Hepatocyte (in vitro differentiated cells): ENCODE measurements at regions not wholly inside any gene's neighbourhood (a gene's known extent, or its start where the extent isn't known, plus 50 kb on each side); places are given as distances from the start of the nearest gene placed in this dataset.

Experiments
- DNase-seq: peaks from one replicate; pipeline ENCODE4 v3.0.0-alpha.2; 2016; ENCODE audit warnings: low spot score
- H2AFZ ChIP-seq: fragments of 200-600 bp; sonication (generic); 2 replicates; pipeline ENCODE4 v1.6.0; 2016; ENCODE audit warnings: antibody characterized with exemption, mild to moderate bottlenecking
- H3K27ac ChIP-seq: fragments of 200-600 bp; sonication (generic); 2 replicates; pipeline ENCODE4 v1.5.1; 2016; ENCODE audit warnings: mild to moderate bottlenecking
- H3K27me3 ChIP-seq: fragments of 200-600 bp; sonication (generic); 2 replicates; pipeline ENCODE4 v1.6.1; 2016
- H3K36me3 ChIP-seq: fragments of 200-600 bp; sonication (generic); replicated peaks from 2 replicates; pipeline ENCODE4 v1.5.1; 2016; ENCODE audit warnings: low read depth; ENCODE audit not compliant: insufficient read depth
- H3K4me1 ChIP-seq: fragments of 200-600 bp; sonication (generic); 2 replicates; pipeline ENCODE4 v1.5.1; 2016; ENCODE audit warnings: mild to moderate bottlenecking, moderate library complexity; ENCODE audit not compliant: insufficient read depth
- H3K4me2 ChIP-seq: fragments of 200-600 bp; sonication (generic); 2 replicates; pipeline ENCODE4 v1.6.0; 2016
- H3K4me3 ChIP-seq: fragments of 200-600 bp; sonication (generic); 2 replicates; pipeline ENCODE4 v1.5.1; 2016; ENCODE audit warnings: mild to moderate bottlenecking
- H3K79me2 ChIP-seq: fragments of 200-600 bp; sonication (generic); 2 replicates; pipeline ENCODE4 v1.6.0; 2017; ENCODE audit warnings: mild to moderate bottlenecking
- H3K9me2 ChIP-seq: fragments of 200-600 bp; sonication (generic); replicated peaks from 2 replicates; pipeline ENCODE4 v1.6.0; 2017; ENCODE audit warnings: mild to moderate bottlenecking; ENCODE audit not compliant: insufficient read depth
- H3K9me3 ChIP-seq: fragments of 200-600 bp; sonication (generic); 2 replicates; pipeline ENCODE4 v1.5.1; 2016; ENCODE audit warnings: low read depth, mild to moderate bottlenecking
- H4K20me1 ChIP-seq: fragments of 200-600 bp; sonication (generic); 2 replicates; pipeline ENCODE4 v1.6.0; 2016; ENCODE audit warnings: mild to moderate bottlenecking; ENCODE audit not compliant: insufficient read depth, poor library complexity, severe bottlenecking
- CTCF ChIP-seq: fragments of 200-600 bp; sonication (generic); IDR thresholded peaks from 2 replicates; pipeline ENCODE4 v1.5.1; 2016; ENCODE audit warnings: antibody characterized with exemption, mild to moderate bottlenecking; ENCODE audit not compliant: poor library complexity
- EZH2 ChIP-seq: fragments of 200-600 bp; sonication (generic); IDR thresholded peaks from 2 replicates; pipeline ENCODE4 v1.6.1; 2016; ENCODE audit warnings: antibody characterized with exemption, mild to moderate bottlenecking, borderline replicate concordance
- EZH2phosphoT487 ChIP-seq: fragments of 200-600 bp; sonication (generic); IDR thresholded peaks from one replicate; pipeline ENCODE4 v1.6.1; 2018; ENCODE audit warnings: antibody characterized with exemption, mild to moderate bottlenecking, low read depth, moderate library complexity; ENCODE audit not compliant: unreplicated experiment, severe bottlenecking
- WGBS: methylation state at CpG from one replicate; pipeline ENCODE4 v1.1.6; 2016; ENCODE audit warnings: low lambda C conversion rate; ENCODE audit errors: missing lambda C conversion rate; 5-methylcytosine and 5-hydroxymethylcytosine counted together

- Histone ChIP-seq H3K79me2 (no peaks in the 10 kb centered on the region), H3K4me1 (no peaks in the 10 kb centered on the region), H3K36me3 (no peaks in the 10 kb centered on the region), H3K27me3 (no peaks in the 10 kb centered on the region), H4K20me1 (no peaks in the 10 kb centered on the region), H3K9me3 (no peaks in the 10 kb centered on the region), H3K27ac (no peak overlapping the region), H3K4me3 (no peak overlapping the region), H2AFZ (no peak overlapping the region), H3K4me2 (no peak overlapping the region), H3K9me2 (no peaks in the 10 kb centered on the region)
- no peak for DNase-seq
- TF ChIP-seq EZH2phosphoT487 (no peak), CTCF (no peak), EZH2 (no peak)
- WGBS = 86% methylated on average over 19 of the region's 19 CpGs
These were observed 556.8 kb downstream of the GABRG1 start for GRCh38 chr4:45566896-45567603.

DNA sequence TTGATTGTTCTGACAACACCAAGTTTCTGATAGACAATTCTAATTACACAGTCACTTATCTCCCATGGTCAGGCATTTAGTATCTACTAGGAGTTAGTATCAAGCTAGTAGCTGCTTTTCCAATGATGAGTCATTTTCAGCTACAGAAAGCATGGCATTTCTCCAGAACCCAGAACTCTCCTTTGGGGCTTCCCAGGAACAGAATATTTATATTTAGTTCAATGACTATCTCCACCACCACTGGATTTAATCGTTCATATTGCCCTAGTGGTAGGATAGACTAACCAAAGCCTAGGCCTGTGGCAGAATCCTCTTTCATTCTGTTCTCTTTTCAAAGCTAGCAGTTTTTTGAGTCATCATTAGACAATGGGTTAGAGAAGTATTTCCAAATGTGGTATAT, 569.4 kb downstream of the GABRG1 start:
- Histone ChIP-seq H3K79me2 (no peaks in the 10 kb centered on the region), H2AFZ (no peak overlapping the region), H3K9me2 (no peaks in the 10 kb centered on the region), H3K4me1 (no peaks in the 10 kb centered on the region), H3K27me3 (no peaks in the 10 kb centered on the region), H3K4me2 (no peak overlapping the region), H3K4me3 (no peak overlapping the region), H3K27ac (no peak overlapping the region), H3K36me3 (no peaks in the 10 kb centered on the region), H3K9me3 (no peaks in the 10 kb centered on the region), H4K20me1 (no peaks in the 10 kb centered on the region)
- 100% methylated on average over 1 of the region's 1 CpG for WGBS
- TF ChIP-seq CTCF = no peak
- TF ChIP-seq EZH2phosphoT487 = no peak
- no peak for TF ChIP-seq EZH2
- no peak for DNase-seq

DNA sequence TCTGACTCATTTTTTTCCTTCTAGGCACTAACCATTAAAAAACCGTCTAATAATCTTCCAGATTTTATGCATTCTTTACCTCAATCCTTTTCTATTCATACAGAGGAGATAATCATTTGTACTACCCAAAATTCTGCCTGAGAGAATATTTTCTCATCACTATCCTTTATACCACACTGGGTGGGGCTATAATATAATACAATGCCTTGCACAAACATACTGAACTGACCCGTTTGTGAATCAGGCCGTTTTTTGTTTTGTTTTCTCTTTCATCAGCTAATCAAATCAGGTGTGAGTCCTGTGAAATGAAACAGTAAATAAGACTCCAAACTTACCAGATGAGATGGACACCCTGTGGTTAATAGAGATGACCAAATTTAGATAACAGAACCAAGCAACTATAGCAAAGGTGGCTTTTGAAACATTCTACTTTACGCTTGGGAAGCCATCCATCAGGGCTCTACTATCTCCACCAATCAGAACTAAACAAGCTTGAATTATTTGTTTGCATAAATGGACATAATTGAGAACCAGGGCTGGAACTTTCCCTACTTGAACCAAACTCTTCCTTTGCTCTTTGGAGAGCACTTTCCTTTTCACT, 573.0 kb downstream of the GABRG1 start:
- Histone ChIP-seq H2AFZ (no peak overlapping the region), H3K4me1 (no peaks in the 10 kb centered on the region), H3K4me3 (no peak overlapping the region), H3K4me2 (no peak overlapping the region), H3K36me3 (no peaks in the 10 kb centered on the region), H3K9me3 (no peaks in the 10 kb centered on the region), H3K9me2 (no peaks in the 10 kb centered on the region), H4K20me1 (no peaks in the 10 kb centered on the region), H3K79me2 (no peaks in the 10 kb centered on the region), H3K27ac (no peak overlapping the region), H3K27me3 (no peaks in the 10 kb centered on the region)
- WGBS = 65% methylated on average over 4 of the region's 4 CpGs
- TF ChIP-seq EZH2phosphoT487 = no peak
- no peak for TF ChIP-seq EZH2
- no peak for TF ChIP-seq CTCF
- no peak for DNase-seq
